Lung (tissue), 11 donors: ENCODE measurements at regions not wholly inside any gene's neighbourhood (a gene's known extent, or its start where the extent isn't known, plus 50 kb on each side); places are given as distances from the start of the nearest gene placed in this dataset.

Experiments
- ATAC-seq: fragments of 200-7000 bp; cut with Tn5 transposase; one replicate; pipeline ENCODE4 v1.9.1; 2020; ENCODE audit warnings: moderate number of reproducible peaks; ENCODE audit not compliant: insufficient read depth, low FRiP score
- DNase-seq, 3 donors: peaks; one replicate each; pipeline ENCODE4 v3.0.0-alpha.2; 2013 to 2017
- H3K27ac ChIP-seq, 2 donors: one replicate each; pipeline ENCODE4 v1.5.1; 2013; ENCODE audit warnings: mild to moderate bottlenecking in 2 of 2, moderate library complexity in 2 of 2, control low read depth in 1 of 2, inconsistent platforms in 1 of 2, low read depth in 1 of 2, low read length in 1 of 2
- H3K27me3 ChIP-seq, 3 donors: one replicate each; pipeline ENCODE4 v1.5.1; 2013; ENCODE audit warnings: low read length in 2 of 3; ENCODE audit not compliant: control insufficient read depth in 3 of 3, insufficient read depth in 3 of 3
- H3K36me3 ChIP-seq, 4 donors: one replicate each; pipeline ENCODE4 v1.5.1; 2013; ENCODE audit warnings: low read length in 4 of 4, mild to moderate bottlenecking in 1 of 4, moderate library complexity in 1 of 4; ENCODE audit not compliant: control insufficient read depth in 4 of 4, insufficient read depth in 4 of 4
- H3K4me1 ChIP-seq, 5 donors: one replicate each; pipeline ENCODE4 v1.5.1; 2013; ENCODE audit warnings: low read length in 5 of 5, mild to moderate bottlenecking in 2 of 5, moderate library complexity in 1 of 5; ENCODE audit not compliant: control insufficient read depth in 5 of 5, insufficient read depth in 5 of 5
- H3K4me3 ChIP-seq: one replicate; pipeline ENCODE4 v1.5.1; 2013; ENCODE audit warnings: mild to moderate bottlenecking, control low read depth, moderate library complexity
- H3K9ac ChIP-seq, 2 donors: one replicate each; pipeline ENCODE4 v1.5.1; 2013; ENCODE audit warnings: low read length in 2 of 2, control low read depth in 1 of 2; ENCODE audit not compliant: insufficient read depth in 1 of 2
- H3K9me3 ChIP-seq, 4 donors: one replicate each; pipeline ENCODE4 v1.5.1; 2013; ENCODE audit warnings: low read length in 3 of 4, mild to moderate bottlenecking in 1 of 4, moderate library complexity in 1 of 4; ENCODE audit not compliant: control insufficient read depth in 4 of 4, insufficient read depth in 3 of 4
- WGBS, 2 donors: extraction: QIAGEN DNeasy Blood & Tissue Kit; methylation state at CpG; one replicate each; pipeline ENCODE4 v1.1.7; 2013; 5-methylcytosine and 5-hydroxymethylcytosine counted together
- TF ChIP-seq, protein P1 (sequence below): IDR thresholded peaks from 2 replicates; pipeline ENCODE4 v1.5.1; 2012; ENCODE audit warnings: mild to moderate bottlenecking; ENCODE audit errors: control extremely low read depth, extremely low read depth
- donor health status: control.
- donor health status: control.
- donor health status: Bipolar disorder and iron deficiency.
- donor health status: healthy.
- donor health status: DM: yes; HTN: yes; CAD: no.

DNA sequence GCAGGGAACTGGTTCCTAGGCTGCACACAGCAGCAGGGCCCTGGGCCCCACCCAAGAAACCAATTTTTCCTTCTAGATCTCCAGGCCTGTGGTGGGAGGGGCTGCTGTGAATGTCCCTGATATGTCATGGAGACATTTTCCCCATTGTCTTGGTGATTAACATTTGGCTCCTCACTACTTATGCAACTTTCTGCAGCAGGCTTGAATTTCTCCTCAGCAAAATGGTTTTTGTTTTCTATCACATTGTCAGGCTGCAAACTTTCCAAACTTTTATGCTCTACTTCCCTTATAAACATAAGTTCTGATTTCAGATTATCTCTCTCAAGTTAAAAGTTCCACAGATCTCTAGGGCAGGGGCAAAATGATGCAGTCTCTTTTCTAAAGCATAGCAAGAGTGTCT, 310.2 kb upstream of the PCDH20 start:
- no peak overlapping the region for H3K27ac ChIP-seq
- no peaks in the 10 kb centered on the region for H3K9me3 ChIP-seq
- DNase-seq (peak in 2 of 3 donors; percentile 36 to 65), ATAC-seq (no peak)
- TF ChIP-seq, protein P1, sequence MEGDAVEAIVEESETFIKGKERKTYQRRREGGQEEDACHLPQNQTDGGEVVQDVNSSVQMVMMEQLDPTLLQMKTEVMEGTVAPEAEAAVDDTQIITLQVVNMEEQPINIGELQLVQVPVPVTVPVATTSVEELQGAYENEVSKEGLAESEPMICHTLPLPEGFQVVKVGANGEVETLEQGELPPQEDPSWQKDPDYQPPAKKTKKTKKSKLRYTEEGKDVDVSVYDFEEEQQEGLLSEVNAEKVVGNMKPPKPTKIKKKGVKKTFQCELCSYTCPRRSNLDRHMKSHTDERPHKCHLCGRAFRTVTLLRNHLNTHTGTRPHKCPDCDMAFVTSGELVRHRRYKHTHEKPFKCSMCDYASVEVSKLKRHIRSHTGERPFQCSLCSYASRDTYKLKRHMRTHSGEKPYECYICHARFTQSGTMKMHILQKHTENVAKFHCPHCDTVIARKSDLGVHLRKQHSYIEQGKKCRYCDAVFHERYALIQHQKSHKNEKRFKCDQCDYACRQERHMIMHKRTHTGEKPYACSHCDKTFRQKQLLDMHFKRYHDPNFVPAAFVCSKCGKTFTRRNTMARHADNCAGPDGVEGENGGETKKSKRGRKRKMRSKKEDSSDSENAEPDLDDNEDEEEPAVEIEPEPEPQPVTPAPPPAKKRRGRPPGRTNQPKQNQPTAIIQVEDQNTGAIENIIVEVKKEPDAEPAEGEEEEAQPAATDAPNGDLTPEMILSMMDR = no peak
- no peak overlapping the region for H3K9ac ChIP-seq
- H3K4me1 ChIP-seq = peaks cover 0 to 20% (median 3%) of the 10 kb centered on the region in 5 donors
- H3K4me3 ChIP-seq = no peak overlapping the region
- H3K27me3 ChIP-seq = no peaks in the 10 kb centered on the region
- no peaks in the 10 kb centered on the region for H3K36me3 ChIP-seq

DNA sequence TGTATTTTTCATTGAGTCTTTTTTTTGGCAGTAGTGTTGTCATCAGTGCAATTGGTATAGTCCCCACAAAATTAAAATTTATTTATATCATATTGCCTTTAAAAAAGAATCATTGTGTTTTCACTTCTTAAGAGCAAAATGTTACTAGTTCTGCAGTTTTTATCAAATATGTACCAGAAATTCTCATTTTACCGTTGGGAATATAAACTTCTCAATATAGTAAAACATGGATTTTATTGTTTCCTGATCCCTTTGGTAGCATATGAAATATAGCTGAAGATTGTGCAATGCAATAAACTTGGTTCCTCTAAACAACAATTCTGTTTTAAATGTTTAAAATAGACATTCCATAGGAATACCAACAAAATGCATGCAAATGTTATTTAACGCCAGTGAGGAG, 306.5 kb upstream of the PCDH20 start:
- TF ChIP-seq, protein P1 = no peak
- H3K36me3 ChIP-seq = no peaks in the 10 kb centered on the region
- peak in 1 of 3 donors; percentile 6 for DNase-seq
- no peak overlapping the region for H3K9ac ChIP-seq
- H3K4me1 ChIP-seq = peaks cover 0 to 5% (median 0%) of the 10 kb centered on the region in 5 donors
- ATAC-seq = no peak
- 82 to 83% methylated on average over 2 of the region's 2 CpGs for WGBS, 2 donors
- no peaks in the 10 kb centered on the region for H3K9me3 ChIP-seq
- H3K4me3 ChIP-seq = no peak overlapping the region
- H3K27ac ChIP-seq = no peak overlapping the region
- no peaks in the 10 kb centered on the region for H3K27me3 ChIP-seq

DNA sequence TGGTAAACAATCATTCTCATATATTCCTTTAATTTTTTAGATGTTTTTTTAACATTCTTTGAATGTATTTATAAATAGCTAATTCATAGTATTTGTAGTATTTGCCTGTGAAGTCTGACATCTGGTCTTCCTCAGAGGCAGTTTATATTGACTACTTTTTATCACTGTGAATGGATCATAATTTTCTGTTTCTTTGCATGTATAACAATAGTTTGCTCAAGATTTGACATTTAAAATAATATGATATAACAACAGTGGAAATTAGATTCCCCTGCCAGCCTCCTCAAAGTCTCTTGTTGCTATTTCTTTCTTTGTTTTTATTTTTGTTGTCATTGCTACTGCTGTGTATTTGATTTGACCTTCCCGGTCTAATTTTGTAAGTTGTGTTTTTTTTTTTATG, 297.0 kb upstream of the PCDH20 start:
- ATAC-seq (no peak), DNase-seq (peak in 2 of 3 donors; percentile 78 to 87)
- peaks cover 0 to 2% (median 0%) of the 10 kb centered on the region in 4 donors for H3K9me3 ChIP-seq
- no peak overlapping the region for H3K4me3 ChIP-seq
- WGBS, 2 donors = 63 to 75% methylated on average over 1 of the region's 1 CpG
- H3K9ac ChIP-seq = no peak overlapping the region
- no peaks in the 10 kb centered on the region for H3K27me3 ChIP-seq
- TF ChIP-seq, protein P1 = no peak
- peaks cover 0 to 8% (median 0%) of the 10 kb centered on the region in 5 donors for H3K4me1 ChIP-seq
- no peaks in the 10 kb centered on the region for H3K36me3 ChIP-seq
- no peak overlapping the region for H3K27ac ChIP-seq

DNA sequence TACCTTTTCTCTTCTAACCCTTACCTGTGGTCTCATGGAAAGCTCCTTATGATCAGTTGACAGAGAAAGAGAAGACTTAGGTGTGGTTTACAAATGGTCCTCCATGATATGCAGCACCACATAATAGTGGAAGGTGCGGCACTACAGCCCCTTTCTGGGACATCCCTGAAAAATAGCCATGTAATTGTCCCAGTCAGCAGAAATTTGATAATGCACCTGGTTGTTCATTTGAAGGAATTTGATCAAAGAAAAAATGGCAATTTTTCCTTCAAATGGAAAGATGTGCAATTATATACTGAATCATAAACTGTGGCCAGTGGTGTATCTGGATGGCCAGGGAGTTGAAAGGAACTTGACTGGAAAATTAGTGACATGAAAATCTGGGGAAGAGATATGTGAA, 293.6 kb upstream of the PCDH20 start:
- no peak for ATAC-seq
- Histone ChIP-seq H3K9me3 (peaks cover 0 to 5% (median 1%) of the 10 kb centered on the region in 4 donors), H3K27me3 (no peaks in the 10 kb centered on the region), H3K27ac (no peak overlapping the region), H3K9ac (no peak overlapping the region), H3K4me3 (no peak overlapping the region), H3K4me1 (peaks cover 0 to 8% (median 0%) of the 10 kb centered on the region in 5 donors), H3K36me3 (no peaks in the 10 kb centered on the region)
- TF ChIP-seq, protein P1 = no peak
- DNase-seq = no peak
- 89 to 97% methylated on average over 1 of the region's 1 CpG for WGBS, 2 donors
